Liver (tissue), 8 donors: ENCODE measurements at regions not wholly inside any gene's neighbourhood (a gene's known extent, or its start where the extent isn't known, plus 50 kb on each side); places are given as distances from the start of the nearest gene placed in this dataset.

ENCODE experiments used
- DNase-seq: peaks from one replicate; pipeline ENCODE4 v3.0.0-alpha.2; 2017; ENCODE audit warnings: low spot score
- H3K27ac ChIP-seq, 2 donors: one replicate each; pipeline ENCODE4 v1.7.0; 2013; ENCODE audit warnings: inconsistent platforms in 2 of 2, low read length in 2 of 2, control low read depth in 1 of 2, low read depth in 1 of 2, mild to moderate bottlenecking in 1 of 2
- H3K27me3 ChIP-seq, 4 donors: one replicate each; pipeline versions ENCODE4 v1.6.1 to v1.7.0; 2013; ENCODE audit warnings: low read length in 3 of 4, inconsistent platforms in 1 of 4, mild to moderate bottlenecking in 1 of 4, moderate library complexity in 1 of 4; ENCODE audit not compliant: control insufficient read depth in 4 of 4, insufficient read depth in 4 of 4
- H3K36me3 ChIP-seq, 4 donors: one replicate each; pipeline versions ENCODE4 v1.6.1 to v1.7.0; 2013; ENCODE audit warnings: low read length in 3 of 4, mild to moderate bottlenecking in 3 of 4, low read depth in 1 of 4, moderate library complexity in 1 of 4; ENCODE audit not compliant: control insufficient read depth in 4 of 4, insufficient read depth in 3 of 4
- H3K4me1 ChIP-seq, 4 donors: one replicate each; pipeline versions ENCODE4 v1.6.1 to v1.7.0; 2013; ENCODE audit warnings: low read length in 3 of 4, mild to moderate bottlenecking in 3 of 4, moderate library complexity in 1 of 4; ENCODE audit not compliant: control insufficient read depth in 4 of 4, insufficient read depth in 4 of 4
- H3K4me3 ChIP-seq, 3 donors: one replicate each; pipeline versions ENCODE4 v1.6.1 to v1.7.0; 2013; ENCODE audit warnings: low read length in 3 of 3, control low read depth in 1 of 3, low read depth in 1 of 3, mild to moderate bottlenecking in 1 of 3
- H3K9ac ChIP-seq, 2 donors: one replicate each; pipeline ENCODE4 v1.7.0; 2013; ENCODE audit warnings: low read length in 2 of 2, mild to moderate bottlenecking in 2 of 2, moderate library complexity in 2 of 2, control low read depth in 1 of 2, low read depth in 1 of 2
- H3K9me3 ChIP-seq, 4 donors: one replicate each; pipeline versions ENCODE4 v1.6.1 to v1.7.0; 2013; ENCODE audit warnings: low read length in 3 of 4; ENCODE audit not compliant: control insufficient read depth in 4 of 4
- ATF3 ChIP-seq: IDR thresholded peaks from 2 replicates; pipeline ENCODE4 v1.6.1; 2016; ENCODE audit warnings: antibody characterized with exemption
- CTCF ChIP-seq: fragments of 150-350 bp; IDR thresholded peaks from 2 replicates; pipeline ENCODE4 v1.5.1; 2017; ENCODE audit warnings: improper control_type of control experiment, low read depth, low read length; ENCODE audit not compliant: missing input control
- EGR1 ChIP-seq, 2 donors: IDR thresholded peaks; 2 replicates each; pipeline ENCODE4 v1.6.1; 2016 to 2018; ENCODE audit warnings: antibody characterized with exemption in 2 of 2, low read depth in 2 of 2
- MAX ChIP-seq: IDR thresholded peaks from 2 replicates; pipeline ENCODE4 v1.6.1; 2016; ENCODE audit warnings: antibody characterized with exemption
- NR2F2 ChIP-seq: IDR thresholded peaks from 2 replicates; pipeline ENCODE4 v1.6.1; 2016; ENCODE audit warnings: antibody characterized with exemption
- REST ChIP-seq: IDR thresholded peaks from 2 replicates; pipeline ENCODE4 v1.6.1; 2016; ENCODE audit warnings: antibody characterized with exemption, mild to moderate bottlenecking
- RXRA ChIP-seq, 2 donors: IDR thresholded peaks; 2 replicates each; pipeline ENCODE4 v1.6.1; 2017 to 2018; ENCODE audit warnings: antibody characterized with exemption in 2 of 2, mild to moderate bottlenecking in 1 of 2
- SP1 ChIP-seq: IDR thresholded peaks from 2 replicates; pipeline ENCODE4 v1.6.1; 2018; ENCODE audit warnings: antibody characterized with exemption, mild to moderate bottlenecking
- TAF1 ChIP-seq: conservative IDR thresholded peaks from 2 replicates; pipeline ENCODE4 v1.6.1; 2016; ENCODE audit warnings: antibody characterized with exemption, mild to moderate bottlenecking
- ZBTB33 ChIP-seq: IDR thresholded peaks from 2 replicates; pipeline ENCODE4 v1.6.1; 2016; ENCODE audit warnings: antibody characterized with exemption
- WGBS: extraction: QIAGEN DNeasy Blood & Tissue Kit; methylation state at CpG from one replicate; pipeline ENCODE4 v1.1.7; 2013; 5-methylcytosine and 5-hydroxymethylcytosine counted together
- donor health status: healthy.
- donor health status: healthy.
- donor health status: healthy.
- donor health status: healthy.
- donor health status: healthy.

- TF ChIP-seq ZBTB33 (no peak), SP1 (no peak), CTCF (no peak), NR2F2 (no peak), TAF1 (no peak), ATF3 (no peak), EGR1 (IDR thresholded peaks at IDR 0.05; ENCODE audit: low read depth in 2 of 2) (no peak)
Measured at GRCh38 chr7:131197920-131198615, 129.6 kb upstream of the MKLN1 start (continued).

GRCh38 chr7:131202451-131202850, 125.2 kb upstream of the MKLN1 start:
- Histone ChIP-seq H3K27ac (no peak overlapping the region), H3K4me1 (no peaks in the 10 kb centered on the region)
- 93% methylated on average over 5 of the region's 5 CpGs for WGBS

More at GRCh38 chr7:131202451-131202850, 125.2 kb upstream of the MKLN1 start:
- Histone ChIP-seq H3K27me3 (no peaks in the 10 kb centered on the region), H3K9me3 (no peaks in the 10 kb centered on the region), H3K9ac (no peak overlapping the region), H3K36me3 (no peaks in the 10 kb centered on the region), H3K4me3 (no peak overlapping the region)
- TF ChIP-seq CTCF (no peak), MAX (no peak), EGR1 (IDR thresholded peaks at IDR 0.05; ENCODE audit: low read depth in 2 of 2) (no peak), RXRA (IDR thresholded peaks at IDR 0.05) (no peak), REST (no peak)
- DNase-seq = no peak
